Suprapubic skin (tissue), 4 donors: ENCODE measurements at regions not wholly inside any gene's neighbourhood (a gene's known extent, or its start where the extent isn't known, plus 50 kb on each side); places are given as distances from the start of the nearest gene placed in this dataset.

ENCODE experiments used
- CTCF ChIP-seq, 2 donors: fragments of 200-600 bp in 1 of 2; fragments of 450-650 bp in 1 of 2; sonication (generic) in 1 of 2; IDR thresholded peaks; one replicate each; pipeline ENCODE4 v1.5.1; 2016 to 2019; ENCODE audit warnings: antibody characterized with exemption in 2 of 2, mild to moderate bottlenecking in 1 of 2, moderate library complexity in 1 of 2
- EP300 ChIP-seq: sonication (generic); formaldehyde crosslinking; IDR thresholded peaks from one replicate; pipeline ENCODE4 v1.6.1; 2017; ENCODE audit warnings: antibody characterized with exemption
- POLR2AphosphoS5 ChIP-seq, 3 donors: sonication (generic); formaldehyde crosslinking; IDR thresholded peaks; one replicate each; pipeline ENCODE4 v1.6.1; 2017; ENCODE audit warnings: antibody characterized with exemption in 3 of 3

- TF ChIP-seq EP300 (no peak), CTCF (IDR thresholded peaks at IDR 0.05) (no peak), POLR2AphosphoS5 (IDR thresholded peaks at IDR 0.05) (no peak)
Observed at GRCh38 chr18:77397617-77398016, 148.0 kb downstream of the GALR1 start.
